GM19025 (cell line): ENCODE measurements at regions not wholly inside any gene's neighbourhood (a gene's known extent, or its start where the extent isn't known, plus 50 kb on each side); places are given as distances from the start of the nearest gene placed in this dataset.

ENCODE experiments used
- ATAC-seq: cut with Tn5 transposase; IDR thresholded peaks from one replicate; pipeline ENCODE4 v1.9.1; 2021; ENCODE audit warnings: mild to moderate bottlenecking, low read depth, moderate library complexity; ENCODE audit not compliant: unreplicated experiment

DNA sequence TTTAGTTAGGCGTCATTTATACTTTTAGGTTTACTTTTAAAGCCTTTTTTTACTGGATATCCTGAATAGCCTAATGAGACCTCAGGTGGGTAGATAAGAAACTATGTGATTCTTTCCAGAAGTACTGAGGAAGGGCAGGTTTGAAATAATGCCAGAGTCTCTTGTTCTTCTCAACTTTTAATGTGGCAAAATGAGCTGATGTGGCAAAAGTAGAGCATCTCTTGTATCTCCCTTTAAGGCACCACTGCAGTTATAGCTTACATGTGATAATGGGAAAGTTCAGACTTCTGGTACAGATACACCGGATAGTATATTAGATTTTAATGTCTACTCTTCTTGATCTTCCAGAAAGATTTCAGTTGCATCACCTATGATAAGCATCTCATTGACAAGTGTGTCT is 1124.8 kb downstream of the LRFN5 start:
- ATAC-seq, result no peak

DNA sequence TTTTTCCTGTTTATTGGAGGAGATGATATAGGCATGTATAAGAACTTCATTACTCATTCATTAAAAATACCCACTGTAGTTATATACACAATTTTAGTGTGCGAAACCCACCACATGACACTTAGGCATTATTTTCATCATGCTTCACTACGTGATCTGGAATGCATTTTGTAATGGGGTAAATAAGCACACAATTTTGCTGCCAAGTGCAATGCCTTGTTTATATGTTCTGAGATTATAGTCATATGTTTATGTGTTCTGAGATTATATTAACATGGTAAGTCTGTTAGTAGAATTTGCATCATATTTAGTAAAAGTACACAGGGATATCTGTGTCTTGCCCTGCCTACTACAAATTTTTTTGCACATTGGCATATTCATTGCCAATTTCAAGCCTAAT is 1123.0 kb downstream of the LRFN5 start:
- no peak for ATAC-seq

DNA sequence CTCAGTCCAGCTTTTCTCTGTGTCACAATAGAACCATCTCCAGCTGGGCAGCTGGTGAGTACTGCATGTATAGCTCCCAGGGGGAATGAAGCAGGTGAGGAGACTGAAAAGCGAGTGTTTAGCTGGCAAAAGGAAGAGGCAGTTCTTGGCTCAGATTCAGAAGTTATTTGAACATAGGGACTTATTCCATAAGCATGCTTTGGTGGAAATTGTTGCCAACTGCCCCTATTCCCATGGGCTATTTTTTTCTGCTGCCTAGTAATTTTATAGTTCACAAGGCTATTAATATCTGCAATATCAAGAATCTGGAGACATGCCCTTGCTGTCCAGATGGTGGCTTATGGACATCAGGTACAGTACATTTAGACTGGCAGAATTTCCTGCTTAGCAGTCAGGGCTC is 1112.7 kb downstream of the LRFN5 start:
- ATAC-seq, result no peak

DNA sequence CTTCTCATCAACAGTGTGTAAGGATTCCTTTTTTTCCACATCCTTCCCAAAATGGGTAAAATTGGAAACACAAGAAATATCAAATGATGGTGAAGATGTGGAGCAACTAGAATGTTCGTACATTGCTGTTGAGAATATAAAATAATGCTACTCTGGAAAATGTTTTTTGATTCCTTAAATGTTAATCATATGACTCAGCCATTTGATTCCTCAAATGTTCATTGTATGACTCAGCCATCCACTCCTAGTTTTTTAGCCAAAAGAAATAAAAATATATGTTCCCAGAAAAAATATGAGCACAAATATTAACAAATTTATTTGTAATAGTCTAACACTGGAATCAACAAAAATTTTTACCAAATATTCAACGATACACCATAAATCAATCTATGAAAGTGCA is 1108.6 kb downstream of the LRFN5 start:
- ATAC-seq, result no peak

DNA sequence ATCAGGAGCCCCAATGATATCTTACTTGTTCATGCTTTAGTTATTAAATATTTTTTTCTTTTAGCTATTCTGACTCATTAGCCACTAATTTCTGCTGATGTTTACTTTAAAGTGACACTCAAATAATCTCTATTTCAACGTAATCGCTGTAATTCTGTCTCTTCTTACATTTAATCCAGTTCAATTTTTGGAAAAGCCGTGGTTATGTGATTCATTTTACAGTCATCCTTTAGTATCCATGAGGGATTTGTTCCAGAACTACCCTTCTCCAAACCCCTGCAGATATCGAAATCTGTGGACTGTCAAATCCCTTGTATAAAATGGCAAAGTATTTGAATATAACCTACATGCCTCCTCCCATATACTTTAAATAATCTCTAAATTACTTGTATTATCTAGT is 1103.4 kb downstream of the LRFN5 start:
- ATAC-seq, result no peak

DNA sequence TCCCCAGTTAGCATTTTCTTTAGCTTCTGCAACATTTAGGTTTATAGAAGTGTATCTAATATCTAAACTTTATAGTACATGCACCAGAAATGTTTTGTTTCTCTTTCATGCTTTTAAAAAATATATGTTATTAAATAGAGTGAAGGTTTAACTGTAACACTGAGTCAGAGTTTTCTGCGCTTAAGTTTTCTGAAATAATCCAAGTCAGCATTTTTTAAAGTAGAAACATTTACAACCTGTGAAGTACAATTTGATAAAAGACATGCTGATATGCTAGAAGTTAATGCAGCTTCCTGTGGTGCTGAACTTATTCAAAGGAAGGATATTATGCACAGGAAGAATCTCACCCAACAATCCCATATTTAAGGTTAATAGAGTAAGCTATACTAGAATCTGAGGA is 1096.8 kb downstream of the LRFN5 start:
- ATAC-seq, result no peak

DNA sequence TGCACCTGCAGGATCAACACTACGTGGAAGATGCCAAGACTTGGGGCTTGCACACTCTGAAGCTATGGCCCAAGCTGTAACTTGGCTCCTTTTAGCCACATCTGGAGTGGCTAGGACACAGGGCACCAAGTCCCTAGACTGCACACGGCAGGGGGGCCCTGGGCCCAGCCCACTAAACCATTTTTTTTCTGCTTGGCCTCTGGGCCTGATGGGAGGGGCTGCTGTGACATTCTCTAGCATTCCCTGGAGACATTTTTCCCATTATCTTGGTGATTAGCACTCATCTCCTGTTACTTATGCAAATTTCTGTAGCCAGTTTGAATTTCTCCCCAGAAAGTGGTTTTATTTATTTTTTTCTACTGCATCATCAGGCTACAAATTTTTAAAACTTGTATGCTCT is 1080.7 kb downstream of the LRFN5 start:
- ATAC-seq, result no peak

DNA sequence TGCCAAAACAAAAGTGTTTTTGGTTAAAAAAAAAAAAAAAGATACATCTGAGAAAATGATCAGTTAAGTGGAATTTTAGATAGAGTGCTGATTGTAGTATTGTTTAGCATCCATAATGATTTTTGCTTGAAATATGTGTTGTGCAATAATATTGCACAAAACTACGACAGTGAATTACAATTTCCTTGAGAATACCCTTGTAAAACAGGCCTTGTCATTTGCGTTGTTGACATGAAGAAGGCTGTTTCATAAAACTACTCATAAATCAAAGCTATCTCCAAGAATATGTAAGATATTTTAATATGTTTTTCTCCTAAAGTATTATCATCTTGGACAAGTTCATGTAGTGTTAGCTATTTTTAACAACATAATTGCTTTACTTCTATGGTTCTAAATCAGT is 1077.0 kb downstream of the LRFN5 start:
- no peak for ATAC-seq

DNA sequence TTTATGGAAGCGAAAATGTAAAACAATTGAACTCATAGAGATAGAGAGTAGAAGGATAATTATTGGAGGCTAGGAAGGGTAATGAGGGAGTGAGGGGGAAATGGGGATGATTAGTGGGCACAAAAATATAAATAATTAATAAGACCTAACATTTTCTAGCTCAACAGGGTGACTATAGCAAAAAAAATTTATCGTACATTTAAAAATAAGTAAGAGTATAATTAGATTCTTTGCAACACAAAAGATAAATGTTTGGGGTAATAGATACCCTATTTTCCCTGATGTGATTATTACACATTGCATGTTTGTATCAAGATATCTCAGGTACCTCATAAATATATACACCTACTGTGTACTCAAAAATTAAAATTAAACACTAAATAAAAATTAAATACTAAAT is 1070.0 kb downstream of the LRFN5 start:
- ATAC-seq, result no peak

DNA sequence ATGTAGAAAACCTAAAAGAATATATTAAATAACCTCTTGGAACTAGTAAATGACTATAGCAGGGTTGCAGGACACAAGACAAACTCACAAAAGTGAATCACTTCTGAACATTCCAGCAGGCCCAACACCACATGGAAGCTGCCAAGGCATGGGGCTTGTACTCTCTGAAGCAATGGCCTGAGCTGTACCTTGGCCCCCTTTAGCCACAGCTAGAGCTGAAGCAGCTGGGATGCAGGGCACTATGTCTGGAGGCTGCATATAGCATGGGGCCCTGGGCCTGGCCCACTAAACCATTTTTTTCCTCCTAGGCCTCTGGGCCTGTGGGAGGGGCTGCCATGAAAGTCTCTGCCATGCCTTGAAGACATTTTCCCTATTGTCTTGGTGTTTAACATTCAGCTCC is 1067.3 kb downstream of the LRFN5 start:
- ATAC-seq, result no peak

DNA sequence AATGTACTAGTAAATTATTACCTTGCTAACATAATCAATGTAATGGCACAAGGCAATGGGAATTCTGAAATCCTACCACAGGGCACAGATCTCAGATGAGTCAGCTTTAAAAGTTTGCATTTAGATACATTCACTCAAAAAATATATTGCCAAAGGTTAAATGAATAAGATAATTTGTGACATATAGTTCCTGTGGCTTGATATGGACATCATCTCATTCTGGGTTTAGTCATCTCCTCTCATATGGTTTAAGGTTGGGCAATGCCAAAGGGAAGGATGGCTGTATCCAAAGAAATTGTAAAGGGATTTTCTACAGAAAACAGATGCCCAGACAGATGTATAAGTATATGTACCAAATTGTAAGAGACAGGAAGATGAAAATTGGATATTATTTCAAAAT is 1065.0 kb downstream of the LRFN5 start:
- no peak for ATAC-seq

DNA sequence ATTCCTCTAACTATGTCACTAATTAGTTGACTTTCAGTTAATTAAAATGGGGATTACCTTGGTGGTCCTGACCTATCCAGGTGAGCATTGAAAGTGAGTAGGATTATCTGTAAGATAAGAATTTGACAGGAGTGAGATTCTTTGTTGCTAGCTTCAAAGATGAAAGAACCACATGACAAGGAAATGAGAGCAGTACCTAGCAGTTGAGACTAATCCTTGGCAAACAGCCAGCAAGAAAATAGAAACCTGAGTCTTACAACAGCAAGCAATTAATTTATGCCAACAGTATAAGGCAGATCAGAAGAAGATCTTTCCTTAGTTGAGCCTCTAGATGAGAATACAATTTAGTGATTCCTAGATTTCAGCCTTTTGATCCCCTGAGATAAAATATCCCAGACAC is 1058.4 kb downstream of the LRFN5 start:
- no peak for ATAC-seq

DNA sequence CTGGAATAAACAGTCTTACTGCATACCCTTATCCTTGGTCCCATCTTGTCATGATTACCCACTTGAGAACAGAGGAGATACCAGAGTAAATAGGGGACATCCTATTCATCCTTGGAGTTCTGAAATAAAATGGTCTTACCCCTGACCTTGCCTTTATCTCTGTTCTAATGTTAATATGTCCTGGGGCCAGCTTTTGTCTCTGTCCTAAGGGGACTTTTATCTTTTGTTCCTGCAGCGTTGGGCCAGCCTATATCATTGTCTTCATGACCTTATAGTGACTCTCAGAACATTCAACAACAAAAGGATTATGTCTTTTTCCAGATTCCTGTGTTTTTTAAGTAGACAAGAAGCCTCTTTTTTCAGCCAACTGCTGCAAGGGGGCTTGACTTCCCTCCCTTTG is 1057.5 kb downstream of the LRFN5 start:
- ATAC-seq, result no peak

DNA sequence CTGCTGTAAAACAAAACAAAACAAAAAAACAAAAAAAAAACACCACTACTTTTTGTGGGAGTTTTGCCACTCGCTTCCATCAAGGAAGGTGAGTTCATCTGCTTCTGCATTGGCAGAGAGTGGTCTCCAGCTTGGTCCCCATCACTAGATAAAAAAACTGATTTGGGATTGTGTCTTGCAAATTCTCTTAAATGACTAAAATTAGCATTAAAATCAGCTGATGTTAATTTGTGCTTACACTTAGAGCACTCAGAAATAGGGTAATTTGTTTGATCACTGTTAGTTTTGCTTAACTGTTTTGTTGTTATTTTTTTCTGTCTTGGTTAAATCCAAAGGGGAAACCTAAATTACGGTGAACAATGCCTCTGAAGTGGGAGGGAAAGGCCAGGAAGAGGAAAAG is 1048.0 kb downstream of the LRFN5 start:
- ATAC-seq, result no peak

DNA sequence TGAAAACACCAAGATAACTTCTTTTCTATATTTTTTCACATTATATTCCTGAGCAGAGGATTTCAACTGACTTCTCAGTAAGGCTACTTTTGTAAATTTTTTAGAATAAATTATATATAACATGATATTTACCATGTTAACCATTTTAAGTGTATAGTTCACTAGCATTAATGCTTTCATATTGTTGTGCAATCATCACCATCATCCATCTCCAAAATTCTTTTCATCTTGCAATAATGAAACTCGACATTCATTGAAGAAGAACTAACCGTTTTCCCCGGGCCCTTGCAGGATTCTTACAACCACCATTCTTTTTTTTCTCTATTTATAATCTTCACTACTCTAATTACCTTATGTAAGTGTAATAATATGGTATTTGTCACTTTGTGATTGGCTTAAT is 1036.1 kb downstream of the LRFN5 start:
- no peak for ATAC-seq

DNA sequence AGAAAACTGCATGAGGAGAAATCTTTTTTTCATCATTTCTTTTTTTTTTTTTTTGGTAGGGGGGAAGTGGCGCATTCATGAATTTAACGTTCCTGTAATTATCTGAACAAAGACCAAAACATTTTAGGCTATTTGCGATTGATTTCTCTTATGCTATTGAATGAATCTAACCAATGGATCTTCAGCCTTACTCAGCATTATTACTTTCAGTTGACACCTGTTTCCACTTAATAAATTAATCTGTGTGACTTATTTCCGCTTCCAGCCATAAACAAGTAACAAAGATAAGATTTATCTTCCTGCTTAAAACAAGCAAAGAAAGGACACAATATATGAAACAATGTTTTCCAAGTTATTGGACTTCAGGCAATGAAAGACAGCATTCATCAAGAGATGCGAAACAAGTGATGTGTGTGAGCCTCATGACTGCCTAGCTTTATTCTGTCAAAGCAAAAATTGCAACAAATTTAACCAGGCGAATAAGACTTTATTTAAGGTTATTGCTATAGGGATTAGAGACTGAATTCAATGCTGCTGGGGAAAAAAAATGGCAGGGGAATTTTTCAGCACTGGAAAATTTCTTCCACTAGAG is 1026.9 kb downstream of the LRFN5 start:
- ATAC-seq, result no peak

DNA sequence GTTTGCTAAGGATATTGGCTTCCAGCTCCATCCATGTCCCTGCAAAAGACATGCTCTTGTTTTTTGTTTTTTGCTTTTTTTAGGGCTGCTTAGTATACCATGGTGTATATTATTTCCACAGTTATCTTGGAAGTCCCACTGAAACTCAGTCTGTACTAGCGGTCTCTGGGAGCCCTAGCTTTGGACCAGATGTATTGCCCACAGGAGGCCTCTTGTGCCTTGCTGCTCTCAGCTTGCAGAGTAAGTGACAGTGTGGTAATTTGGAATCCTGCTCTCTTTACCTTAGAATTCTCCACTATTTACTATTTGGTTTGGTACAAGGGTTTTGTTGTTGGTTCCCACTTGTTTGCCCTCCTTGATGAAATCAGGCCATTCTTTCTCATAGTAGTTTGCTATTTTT is 1022.9 kb downstream of the LRFN5 start:
- no peak for ATAC-seq

DNA sequence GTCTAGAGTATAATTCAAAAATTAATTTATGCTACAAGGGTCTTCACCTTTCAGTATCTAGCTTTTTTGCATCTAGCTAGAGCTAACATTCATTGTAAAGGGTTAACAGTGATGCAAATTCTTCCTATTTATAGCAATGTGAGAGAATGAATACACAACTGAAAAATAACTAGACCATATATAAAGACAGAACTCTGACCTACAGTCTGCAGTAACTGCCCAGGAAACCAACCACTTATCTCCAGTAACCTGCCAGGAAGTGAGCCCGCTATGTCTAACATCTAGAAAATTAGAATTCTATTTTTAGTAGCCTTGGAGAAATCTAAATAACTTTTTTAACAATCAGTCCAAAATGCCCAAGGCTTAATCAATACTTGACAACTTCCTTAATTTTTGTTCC is 1021.9 kb downstream of the LRFN5 start:
- ATAC-seq, result no peak

DNA sequence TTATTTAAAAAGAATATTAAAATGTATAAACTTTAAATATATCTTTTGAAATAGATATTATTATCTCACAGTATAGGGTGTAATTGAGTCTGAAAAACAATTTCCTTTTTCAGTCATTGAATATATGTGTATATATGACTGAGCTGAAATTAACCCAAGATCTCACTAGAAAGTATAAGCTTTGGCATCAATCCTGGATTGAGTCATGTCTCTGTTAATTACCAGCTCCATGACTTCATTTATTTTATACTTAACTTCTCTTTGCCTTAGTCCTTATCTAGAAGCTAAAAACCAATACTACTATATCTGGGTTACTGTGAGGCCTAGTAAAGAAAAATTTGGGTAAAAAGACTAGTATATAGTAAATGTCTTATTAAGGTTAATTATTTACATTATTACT is 1020.3 kb downstream of the LRFN5 start:
- ATAC-seq, result no peak

DNA sequence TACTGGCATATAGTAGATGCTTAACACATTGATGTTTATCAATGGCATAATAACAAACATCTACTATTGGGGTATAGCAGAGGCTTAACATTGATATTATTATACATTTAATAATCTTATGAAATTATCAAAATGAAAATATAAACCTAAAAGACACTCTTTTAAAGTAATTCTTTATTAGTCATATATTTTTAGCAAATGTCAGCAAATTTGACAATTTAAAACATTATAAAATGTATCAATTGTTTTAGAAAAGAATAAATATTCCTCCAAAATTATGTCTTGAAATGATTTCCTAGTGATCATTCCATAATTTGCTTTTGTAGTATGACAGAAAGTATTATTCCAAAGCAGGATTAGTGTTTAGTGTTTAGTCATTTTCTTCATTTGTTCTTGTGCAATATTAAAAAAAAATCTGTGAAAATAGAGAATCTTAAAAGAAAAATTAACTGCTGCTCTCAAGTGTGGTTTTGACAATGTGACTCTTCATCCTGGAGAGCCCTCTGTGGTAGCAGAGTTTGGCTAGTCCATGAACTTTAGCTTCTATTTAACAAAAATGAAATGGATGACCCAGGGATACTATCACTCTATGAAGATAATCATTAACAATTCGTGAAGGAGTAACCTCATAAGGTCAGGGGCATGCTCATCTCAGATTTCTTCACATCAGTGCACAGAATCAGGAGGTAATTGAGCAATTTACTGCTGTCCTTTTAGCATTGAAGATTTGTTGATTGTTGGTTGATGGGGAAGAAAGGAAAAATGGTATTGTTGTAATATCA is 1018.5 kb downstream of the LRFN5 start:
- ATAC-seq, result no peak

DNA sequence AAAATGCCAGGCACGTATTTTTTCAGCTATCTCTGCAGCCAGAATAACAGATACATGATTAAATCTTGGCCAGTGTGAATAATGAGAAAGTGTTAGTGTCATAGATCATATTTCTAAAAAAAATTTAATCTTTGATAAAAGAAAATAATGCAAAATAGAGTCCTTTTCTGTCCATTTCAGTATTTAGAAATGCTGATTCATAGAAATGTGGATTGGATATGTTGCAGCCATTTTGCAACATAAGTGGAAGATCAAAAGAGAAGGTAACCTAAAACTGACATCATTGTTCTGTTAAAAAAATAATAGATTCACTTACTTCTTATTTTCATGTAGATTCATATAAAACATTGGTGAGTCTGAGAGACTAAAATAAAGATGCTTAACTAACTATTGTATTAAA is 1010.3 kb downstream of the LRFN5 start:
- ATAC-seq, result no peak

DNA sequence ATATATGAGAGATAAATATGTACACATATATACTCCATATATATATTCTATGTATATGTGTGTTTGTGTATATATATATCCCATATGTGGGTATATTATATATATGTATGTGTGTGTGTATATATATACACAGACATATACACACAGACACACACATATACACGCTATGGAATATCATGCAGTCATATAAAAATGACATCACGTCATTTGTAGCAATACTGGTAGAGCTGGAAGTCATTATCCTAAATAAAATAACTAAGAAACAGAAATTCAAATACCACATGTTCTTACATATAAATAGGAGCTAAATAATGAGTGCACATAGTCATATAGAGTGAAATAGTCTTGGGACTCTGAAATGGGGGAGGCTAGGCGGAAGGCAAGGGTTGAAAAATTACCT is 1000.2 kb downstream of the LRFN5 start:
- no peak for ATAC-seq
